ENCODE measurements at regions not wholly inside any gene's neighbourhood (a gene's known extent, or its start where the extent isn't known, plus 50 kb on each side); places are given as distances from the start of the nearest gene placed in this dataset.

- in situ Hi-C loops (cut with MboI; ENCODE audit: low pct_unique_long_range_greater_than_20kb in 2 of 9, low sequenced_read_pairs in 9 of 9, unreplicated experiment in 9 of 9), result no loop called here
- H3K4me3 ChIP-seq, result no peak overlapping the region
- H3K4me1 ChIP-seq (replicated peaks in 1 of 2), result peaks cover 2 to 5% of the 10 kb centered on the region in 2 donors
- no peak for ATAC-seq (replicated peaks in 6 of 8)
- H3K27ac ChIP-seq, result no peak overlapping the region
- WGBS, 10 experiments, result 80 to 100% (median 100%) methylated on average over 1 of the region's 1 CpG; no CpG with 5 or more reads in 5 of the 10 experiments
These were observed 481.0 kb upstream of the ADAMTS5 start for GRCh38 chr21:27447843-27448242.

GRCh38 chr21:27429710-27430341, 462.9 kb upstream of the ADAMTS5 start:
- Histone ChIP-seq H3K4me1 (replicated peaks in 1 of 2) (peaks cover 0 to 2% of the 10 kb centered on the region in 2 donors), H3K27ac (no peak overlapping the region), H3K4me3 (no peak overlapping the region)
- 0 to 93% (median 72%) methylated on average over 1 to 3 of the region's 3 CpGs; no CpG with 5 or more reads in 1 of the 10 experiments for WGBS, 10 experiments
- ATAC-seq (replicated peaks in 6 of 8), result peak in 3 of 8 experiments; percentile 45 to 90 (median 89)
- in situ Hi-C loops (cut with MboI; ENCODE audit: low pct_unique_long_range_greater_than_20kb in 2 of 9, low sequenced_read_pairs in 9 of 9, unreplicated experiment in 9 of 9), result no loop called here

DNA sequence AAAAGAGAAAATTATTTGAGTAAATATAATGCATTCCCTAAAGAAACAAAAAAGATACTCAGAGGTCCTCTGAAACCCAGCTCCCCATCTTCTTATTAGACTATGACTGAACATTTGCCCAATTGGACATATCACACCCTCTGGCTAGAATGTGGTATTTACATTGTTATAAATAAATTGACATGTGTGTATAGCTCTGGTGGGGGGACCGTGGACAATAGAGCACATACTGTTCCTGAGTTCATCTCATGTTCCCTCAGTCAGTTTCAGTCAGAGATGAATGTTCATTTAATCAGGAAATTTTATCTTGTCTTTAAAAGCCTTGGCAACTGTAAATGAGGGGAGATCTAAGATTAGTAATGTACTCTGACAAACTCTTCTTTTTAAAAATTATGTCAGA, 459.3 kb upstream of the ADAMTS5 start:
- WGBS, 10 experiments, result 0 to 100% (median 67%) methylated on average over 1 of the region's 1 CpG; no CpG with 5 or more reads in 4 of the 10 experiments
- Histone ChIP-seq H3K4me1 (replicated peaks in 1 of 2) (peaks cover 0 to 2% of the 10 kb centered on the region in 2 donors), H3K4me3 (no peak overlapping the region), H3K27ac (no peak overlapping the region)
- in situ Hi-C loops (cut with MboI; ENCODE audit: low pct_unique_long_range_greater_than_20kb in 2 of 9, low sequenced_read_pairs in 9 of 9, unreplicated experiment in 9 of 9), result no loop called here
- ATAC-seq (replicated peaks in 6 of 8), result no peak

DNA sequence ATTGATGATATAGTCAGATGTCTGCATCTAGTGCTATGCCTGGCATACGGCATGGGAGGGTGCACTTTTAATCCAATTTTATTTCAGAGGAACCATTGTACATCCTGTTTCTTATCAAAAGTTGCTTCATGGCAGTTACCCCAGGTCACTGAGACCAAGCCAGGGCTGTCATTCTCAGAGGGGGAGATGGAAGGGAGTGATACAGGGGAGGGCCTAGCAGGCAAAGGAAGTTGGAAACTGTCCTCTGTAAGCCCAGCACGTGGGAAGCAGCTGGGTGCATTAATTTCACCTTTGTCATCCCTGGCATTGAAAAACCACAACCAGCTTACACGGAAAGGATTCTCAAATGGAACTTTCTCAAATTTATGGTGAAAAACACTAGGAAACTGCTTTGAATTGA, 458.7 kb upstream of the ADAMTS5 start:
- in situ Hi-C loops (cut with MboI; ENCODE audit: low pct_unique_long_range_greater_than_20kb in 2 of 9, low sequenced_read_pairs in 9 of 9, unreplicated experiment in 9 of 9), result no loop called here
- Histone ChIP-seq H3K4me1 (replicated peaks in 1 of 2) (peaks cover 0 to 2% of the 10 kb centered on the region in 2 donors), H3K4me3 (no peak overlapping the region), H3K27ac (no peak overlapping the region)
- 40 to 100% (median 60%) methylated on average over 1 to 3 of the region's 3 CpGs for WGBS, 10 experiments
- ATAC-seq (replicated peaks in 6 of 8), result peak in 1 of 8 experiments; percentile 38

GRCh38 chr21:27425172-27425571, 458.3 kb upstream of the ADAMTS5 start:
- WGBS, 10 experiments, result 83 to 100% (median 90%) methylated on average over 1 to 2 of the region's 2 CpGs; no CpG with 5 or more reads in 4 of the 10 experiments
- Histone ChIP-seq H3K27ac (no peak overlapping the region), H3K4me1 (replicated peaks in 1 of 2) (peaks cover 0 to 2% of the 10 kb centered on the region in 2 donors), H3K4me3 (no peak overlapping the region)
- ATAC-seq (replicated peaks in 6 of 8), result no peak
- in situ Hi-C loops (cut with MboI; ENCODE audit: low pct_unique_long_range_greater_than_20kb in 2 of 9, low sequenced_read_pairs in 9 of 9, unreplicated experiment in 9 of 9), result no loop called here

DNA sequence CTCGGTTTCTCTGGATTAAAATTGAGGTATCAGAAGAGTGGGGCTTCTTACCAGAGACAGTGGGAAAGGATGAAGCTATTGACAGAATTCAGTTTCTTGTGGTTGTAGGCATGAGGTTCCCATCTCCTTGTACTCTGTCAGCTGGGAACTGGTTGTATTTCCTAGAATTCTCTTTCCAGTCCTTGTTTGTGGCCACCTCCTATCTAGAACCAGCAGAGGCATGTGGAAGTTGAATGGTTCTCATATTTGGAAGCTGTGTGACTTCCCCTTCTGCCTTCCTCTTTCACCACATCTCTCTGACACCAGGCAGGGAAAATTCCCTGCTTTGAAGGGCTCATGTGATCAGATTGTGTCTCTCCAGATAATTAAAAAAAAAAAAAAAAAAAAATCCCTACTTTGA, 457.7 kb upstream of the ADAMTS5 start:
- no peak overlapping the region for H3K27ac ChIP-seq
- H3K4me3 ChIP-seq, result no peak overlapping the region
- in situ Hi-C loops (cut with MboI; ENCODE audit: low pct_unique_long_range_greater_than_20kb in 2 of 9, low sequenced_read_pairs in 9 of 9, unreplicated experiment in 9 of 9), result no loop called here
- H3K4me1 ChIP-seq (replicated peaks in 1 of 2), result peaks cover 0 to 2% of the 10 kb centered on the region in 2 donors
- ATAC-seq (replicated peaks in 6 of 8), result peak in 2 of 8 experiments; percentile 10 to 13
- 25 to 100% (median 80%) methylated on average over 1 of the region's 1 CpG; no CpG with 5 or more reads in 5 of the 10 experiments for WGBS, 10 experiments

DNA sequence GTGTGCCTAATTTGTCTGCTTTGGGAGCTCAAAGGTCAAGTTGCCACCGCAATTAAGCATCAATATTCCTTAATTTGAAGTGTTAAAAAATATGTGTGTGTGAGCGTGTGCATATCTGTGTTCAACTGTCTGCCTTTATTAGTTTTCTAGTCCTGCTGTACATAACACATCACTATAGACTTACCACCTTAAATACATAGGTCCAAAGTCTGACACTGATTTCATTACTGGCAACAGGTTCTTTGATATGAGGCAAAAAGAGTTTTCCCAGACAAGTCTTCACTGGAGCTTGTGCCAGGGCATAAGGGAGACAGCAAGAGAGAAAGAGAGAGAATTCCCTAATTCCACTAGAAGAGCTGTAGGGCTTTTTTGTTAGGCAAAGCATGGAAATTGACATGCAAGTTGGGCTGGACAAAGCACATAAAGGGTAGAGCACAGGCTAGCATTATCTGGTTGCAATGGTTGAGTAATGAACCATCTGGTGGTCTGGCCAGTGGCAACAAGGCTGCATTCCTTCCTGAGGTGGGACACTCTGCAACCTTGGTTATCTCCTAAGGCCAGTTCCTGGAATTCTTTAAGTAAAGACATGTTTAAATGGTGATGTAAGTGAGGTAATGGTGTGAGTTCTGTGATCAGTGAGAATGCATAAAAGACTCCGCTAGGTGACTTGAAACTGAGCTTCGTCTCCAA, 457.2 kb upstream of the ADAMTS5 start:
- H3K4me3 ChIP-seq, result no peak overlapping the region
- in situ Hi-C loops (cut with MboI; ENCODE audit: low pct_unique_long_range_greater_than_20kb in 2 of 9, low sequenced_read_pairs in 9 of 9, unreplicated experiment in 9 of 9), result no loop called here
- H3K27ac ChIP-seq, result no peak overlapping the region
- 74 to 100% (median 92%) methylated on average over 1 to 4 of the region's 4 CpGs for WGBS, 10 experiments
- peak in 4 of 8 experiments; percentile 33 to 95 (median 68) for ATAC-seq (replicated peaks in 6 of 8)
- H3K4me1 ChIP-seq (replicated peaks in 1 of 2), result peaks cover 0 to 2% of the 10 kb centered on the region in 2 donors

DNA sequence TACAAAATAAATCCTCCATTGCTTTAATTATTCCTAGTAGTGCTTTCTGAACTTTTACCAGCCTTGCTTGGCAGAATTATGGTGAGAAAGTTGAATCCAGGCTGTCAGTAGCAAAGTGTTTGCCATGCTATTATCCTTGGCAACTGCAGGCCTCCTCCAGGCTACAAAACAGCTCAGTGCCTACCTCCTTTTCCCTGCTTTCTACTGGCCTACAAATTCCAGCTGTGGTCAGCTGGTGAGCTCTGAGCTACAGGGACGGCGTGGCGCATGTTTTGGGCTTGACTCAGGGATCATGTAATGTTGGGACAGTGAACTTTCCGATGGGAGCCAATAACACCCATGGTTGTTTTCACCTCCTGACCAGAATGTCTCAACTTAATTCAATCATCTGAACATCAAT, 456.1 kb upstream of the ADAMTS5 start:
- H3K4me1 ChIP-seq (replicated peaks in 1 of 2), result peaks cover 0 to 2% of the 10 kb centered on the region in 2 donors
- no peak overlapping the region for H3K4me3 ChIP-seq
- no peak overlapping the region for H3K27ac ChIP-seq
- WGBS, 10 experiments, result 4 to 95% (median 81%) methylated on average over 1 to 4 of the region's 4 CpGs; no CpG with 5 or more reads in 4 of the 10 experiments
- ATAC-seq (replicated peaks in 6 of 8), result peak in 3 of 8 experiments; percentile 42 to 79 (median 55)
- in situ Hi-C loops (cut with MboI; ENCODE audit: low pct_unique_long_range_greater_than_20kb in 2 of 9, low sequenced_read_pairs in 9 of 9, unreplicated experiment in 9 of 9), result no loop called here

GRCh38 chr21:27422435-27422834, 455.5 kb upstream of the ADAMTS5 start:
- in situ Hi-C loops (cut with MboI; ENCODE audit: low pct_unique_long_range_greater_than_20kb in 2 of 9, low sequenced_read_pairs in 9 of 9, unreplicated experiment in 9 of 9), result no loop called here

GRCh38 chr21:27421654-27422053, 454.8 kb upstream of the ADAMTS5 start:
- peaks cover 0 to 2% of the 10 kb centered on the region in 2 donors for H3K4me1 ChIP-seq (replicated peaks in 1 of 2)
- ATAC-seq (replicated peaks in 6 of 8), result no peak
- in situ Hi-C loops (cut with MboI; ENCODE audit: low pct_unique_long_range_greater_than_20kb in 2 of 9, low sequenced_read_pairs in 9 of 9, unreplicated experiment in 9 of 9), result no loop called here
- WGBS, 10 experiments, result 80 to 100% (median 92%) methylated on average over 1 to 3 of the region's 3 CpGs; no CpG with 5 or more reads in 2 of the 10 experiments
- no peak overlapping the region for H3K27ac ChIP-seq
- no peak overlapping the region for H3K4me3 ChIP-seq

More at GRCh38 chr21:27422435-27422834, 455.5 kb upstream of the ADAMTS5 start:
- no peak overlapping the region for H3K27ac ChIP-seq
- WGBS, 10 experiments, result 14 to 100% (median 73%) methylated on average over 1 of the region's 1 CpG; no CpG with 5 or more reads in 4 of the 10 experiments
- H3K4me1 ChIP-seq (replicated peaks in 1 of 2), result peaks cover 0 to 2% of the 10 kb centered on the region in 2 donors
- H3K4me3 ChIP-seq, result no peak overlapping the region
- no peak for ATAC-seq (replicated peaks in 6 of 8)

- Histone ChIP-seq H3K4me1 (replicated peaks in 1 of 2) (no peaks in the 10 kb centered on the region), H3K4me3 (no peak overlapping the region), H3K27ac (no peak overlapping the region)
- no peak for ATAC-seq (replicated peaks in 6 of 8)
- in situ Hi-C loops (cut with MboI; ENCODE audit: low pct_unique_long_range_greater_than_20kb in 2 of 9, low sequenced_read_pairs in 9 of 9, unreplicated experiment in 9 of 9), result no loop called here
- 50 to 95% (median 86%) methylated on average over 2 to 3 of the region's 3 CpGs; no CpG with 5 or more reads in 1 of the 10 experiments for WGBS, 10 experiments
These were observed 452.3 kb upstream of the ADAMTS5 start for GRCh38 chr21:27419153-27419552.

GRCh38 chr21:27418346-27418745, 451.5 kb upstream of the ADAMTS5 start:
- in situ Hi-C loops (cut with MboI; ENCODE audit: low pct_unique_long_range_greater_than_20kb in 2 of 9, low sequenced_read_pairs in 9 of 9, unreplicated experiment in 9 of 9), result no loop called here
- WGBS, 10 experiments, result 44 to 100% (median 100%) methylated on average over 1 of the region's 1 CpG
- Histone ChIP-seq H3K4me3 (no peak overlapping the region), H3K4me1 (replicated peaks in 1 of 2) (no peaks in the 10 kb centered on the region), H3K27ac (no peak overlapping the region)
- ATAC-seq (replicated peaks in 6 of 8), result no peak

- 78 to 100% (median 88%) methylated on average over 1 to 3 of the region's 3 CpGs; no CpG with 5 or more reads in 2 of the 10 experiments for WGBS, 10 experiments
These were observed 445.6 kb upstream of the ADAMTS5 start for GRCh38 chr21:27412530-27412929.

More at GRCh38 chr21:27412530-27412929, 445.6 kb upstream of the ADAMTS5 start:
- no peaks in the 10 kb centered on the region for H3K4me1 ChIP-seq (replicated peaks in 1 of 2)
- ATAC-seq (replicated peaks in 6 of 8), result no peak
- H3K27ac ChIP-seq, result no peak overlapping the region
- no peak overlapping the region for H3K4me3 ChIP-seq
- in situ Hi-C loops (cut with MboI; ENCODE audit: low pct_unique_long_range_greater_than_20kb in 2 of 9, low sequenced_read_pairs in 9 of 9, unreplicated experiment in 9 of 9), result no loop called here

Measured in motor neuron (in vitro differentiated cells).